ENCODE measurements at regions not wholly inside any gene's neighbourhood (a gene's known extent, or its start where the extent isn't known, plus 50 kb on each side); places are given as distances from the start of the nearest gene placed in this dataset.

DNA sequence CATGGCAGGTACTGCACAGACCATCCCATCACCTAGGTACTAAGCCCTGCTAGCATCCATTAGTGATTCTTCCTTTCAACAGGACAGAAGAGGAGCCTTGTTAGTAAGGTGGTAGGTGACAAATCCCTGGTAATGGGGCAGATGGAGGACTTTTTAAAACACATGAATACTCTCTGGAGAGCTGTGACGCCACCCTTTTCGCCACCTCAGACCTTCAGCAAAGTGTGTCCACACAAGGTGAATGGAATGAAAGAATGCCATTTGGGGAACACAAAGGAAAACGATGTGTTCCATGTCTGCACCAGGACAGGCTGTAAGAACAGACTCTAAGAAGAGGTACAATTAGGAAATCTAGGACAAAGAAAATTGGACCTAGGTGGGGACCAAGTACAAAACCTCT lies 110.5 kb upstream of the CARMIL1 start:
- no peaks in the 10 kb centered on the region for H3K4me1 ChIP-seq (ENCODE audit: control insufficient read depth, insufficient read depth, low read length)
- H3K36me3 ChIP-seq (ENCODE audit: control insufficient read depth, insufficient read depth, low read length), result no peaks in the 10 kb centered on the region
- Mint-ChIP-seq H3K27me3 (ENCODE audit: insufficient read depth) (peaks cover 1% of the 10 kb centered on the region), H3K36me3 (ENCODE audit: low read depth) (no peaks in the 10 kb centered on the region), H3K9me3 (peaks cover 4% of the 10 kb centered on the region), H3K27ac (no peak overlapping the region), H3K4me1 (no peaks in the 10 kb centered on the region), H3K4me3 (no peak overlapping the region)
- TF ChIP-seq, protein P1, sequence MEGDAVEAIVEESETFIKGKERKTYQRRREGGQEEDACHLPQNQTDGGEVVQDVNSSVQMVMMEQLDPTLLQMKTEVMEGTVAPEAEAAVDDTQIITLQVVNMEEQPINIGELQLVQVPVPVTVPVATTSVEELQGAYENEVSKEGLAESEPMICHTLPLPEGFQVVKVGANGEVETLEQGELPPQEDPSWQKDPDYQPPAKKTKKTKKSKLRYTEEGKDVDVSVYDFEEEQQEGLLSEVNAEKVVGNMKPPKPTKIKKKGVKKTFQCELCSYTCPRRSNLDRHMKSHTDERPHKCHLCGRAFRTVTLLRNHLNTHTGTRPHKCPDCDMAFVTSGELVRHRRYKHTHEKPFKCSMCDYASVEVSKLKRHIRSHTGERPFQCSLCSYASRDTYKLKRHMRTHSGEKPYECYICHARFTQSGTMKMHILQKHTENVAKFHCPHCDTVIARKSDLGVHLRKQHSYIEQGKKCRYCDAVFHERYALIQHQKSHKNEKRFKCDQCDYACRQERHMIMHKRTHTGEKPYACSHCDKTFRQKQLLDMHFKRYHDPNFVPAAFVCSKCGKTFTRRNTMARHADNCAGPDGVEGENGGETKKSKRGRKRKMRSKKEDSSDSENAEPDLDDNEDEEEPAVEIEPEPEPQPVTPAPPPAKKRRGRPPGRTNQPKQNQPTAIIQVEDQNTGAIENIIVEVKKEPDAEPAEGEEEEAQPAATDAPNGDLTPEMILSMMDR (conservative IDR thresholded peaks at IDR 0.05), result no peak
- H3K9me3 ChIP-seq (ENCODE audit: control insufficient read depth, low read length), result no peaks in the 10 kb centered on the region
- H3K27ac ChIP-seq (ENCODE audit: low read depth, low read length), result no peak overlapping the region
- WGBS, 2 experiments (ENCODE audit: insufficient coverage in 1 of 2, insufficient read length in 1 of 2), result 90 to 93% methylated on average over 3 of the region's 3 CpGs
- DNase-seq, result no peak
- H3K27me3 ChIP-seq (ENCODE audit: control insufficient read depth, insufficient read depth, low read length, poor library complexity, severe bottlenecking), result no peaks in the 10 kb centered on the region
- no peak overlapping the region for H3K4me3 ChIP-seq (ENCODE audit: low read length)
- H3K9ac ChIP-seq (ENCODE audit: extremely low read depth, low read length, poor library complexity, severe bottlenecking), result no peak overlapping the region

DNA sequence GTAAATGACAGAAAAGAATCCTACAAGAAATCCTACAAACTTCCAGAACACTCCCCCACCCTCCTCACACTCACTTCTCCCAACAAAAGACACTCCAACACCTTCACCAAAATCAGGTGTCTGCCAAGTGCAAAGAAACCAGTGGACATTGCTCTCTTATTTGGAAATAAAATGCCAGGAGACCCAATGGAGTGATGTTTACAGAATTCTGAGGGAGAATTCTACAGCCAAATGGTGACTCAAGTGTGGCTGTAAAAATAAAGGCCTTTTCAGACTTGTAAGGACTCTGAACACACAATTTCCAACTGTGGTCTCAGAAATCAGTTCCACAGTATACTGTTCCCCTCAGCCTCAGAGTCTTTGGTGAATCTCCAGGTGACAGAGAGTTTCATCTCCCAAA lies 109.6 kb upstream of the CARMIL1 start:
- H3K9me3 ChIP-seq (ENCODE audit: control insufficient read depth, low read length), result no peaks in the 10 kb centered on the region
- H3K9ac ChIP-seq (ENCODE audit: extremely low read depth, low read length, poor library complexity, severe bottlenecking), result no peak overlapping the region
- no peaks in the 10 kb centered on the region for H3K36me3 ChIP-seq (ENCODE audit: control insufficient read depth, insufficient read depth, low read length)
- Mint-ChIP-seq H3K36me3 (ENCODE audit: low read depth) (no peaks in the 10 kb centered on the region), H3K27ac (no peak overlapping the region), H3K4me3 (no peak overlapping the region), H3K4me1 (no peaks in the 10 kb centered on the region), H3K27me3 (ENCODE audit: insufficient read depth) (peaks cover 1% of the 10 kb centered on the region), H3K9me3 (peaks cover 1% of the 10 kb centered on the region)
- no peaks in the 10 kb centered on the region for H3K27me3 ChIP-seq (ENCODE audit: control insufficient read depth, insufficient read depth, low read length, poor library complexity, severe bottlenecking)
- TF ChIP-seq, protein P1 (conservative IDR thresholded peaks at IDR 0.05), result no peak
- no peaks in the 10 kb centered on the region for H3K4me1 ChIP-seq (ENCODE audit: control insufficient read depth, insufficient read depth, low read length)
- no peak overlapping the region for H3K4me3 ChIP-seq (ENCODE audit: low read length)
- no peak overlapping the region for H3K27ac ChIP-seq (ENCODE audit: low read depth, low read length)
- DNase-seq, result no peak

DNA sequence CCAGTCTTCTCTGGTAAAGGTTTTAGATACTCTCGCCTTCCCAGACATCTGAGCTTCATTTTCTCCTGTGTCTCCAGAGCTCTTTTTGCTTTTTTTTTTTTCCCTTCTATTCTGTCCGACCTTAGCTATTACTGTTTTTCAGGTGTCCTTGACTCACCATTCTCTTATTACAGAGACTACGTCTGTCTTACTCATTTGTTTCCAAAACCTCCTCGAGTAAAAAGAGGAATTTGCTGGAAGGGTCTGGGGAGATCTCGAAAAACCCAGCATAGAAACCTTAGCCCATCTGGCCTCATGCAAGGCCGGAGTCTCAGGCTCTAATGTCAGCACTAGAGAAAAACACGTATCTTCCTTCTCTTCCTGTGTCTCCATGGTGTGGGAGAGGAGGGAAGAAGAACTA lies 109.2 kb upstream of the CARMIL1 start:
- peaks cover 1% of the 10 kb centered on the region for H3K27me3 Mint-ChIP-seq (ENCODE audit: insufficient read depth)
- TF ChIP-seq, protein P1 (conservative IDR thresholded peaks at IDR 0.05), result no peak
- H3K9me3 Mint-ChIP-seq, result no peaks in the 10 kb centered on the region
- Histone ChIP-seq H3K27me3 (ENCODE audit: control insufficient read depth, insufficient read depth, low read length, poor library complexity, severe bottlenecking) (no peaks in the 10 kb centered on the region), H3K4me3 (ENCODE audit: low read length) (no peak overlapping the region), H3K9ac (ENCODE audit: extremely low read depth, low read length, poor library complexity, severe bottlenecking) (no peak overlapping the region), H3K4me1 (ENCODE audit: control insufficient read depth, insufficient read depth, low read length) (no peaks in the 10 kb centered on the region), H3K27ac (ENCODE audit: low read depth, low read length) (no peak overlapping the region), H3K36me3 (ENCODE audit: control insufficient read depth, insufficient read depth, low read length) (no peaks in the 10 kb centered on the region), H3K9me3 (ENCODE audit: control insufficient read depth, low read length) (no peaks in the 10 kb centered on the region)
- no peak for DNase-seq
- WGBS, 2 experiments (ENCODE audit: insufficient coverage in 1 of 2, insufficient read length in 1 of 2), result 89 to 91% methylated on average over 6 to 7 of the region's 7 CpGs
- H3K36me3 Mint-ChIP-seq (ENCODE audit: low read depth), result no peaks in the 10 kb centered on the region
- H3K4me3 Mint-ChIP-seq, result no peak overlapping the region
- H3K4me1 Mint-ChIP-seq, result no peaks in the 10 kb centered on the region
- H3K27ac Mint-ChIP-seq, result no peak overlapping the region
